Choroid plexus epithelial cell (primary cell): ENCODE measurements at regions not wholly inside any gene's neighbourhood (a gene's known extent, or its start where the extent isn't known, plus 50 kb on each side); places are given as distances from the start of the nearest gene placed in this dataset.

Experiments used
- DNase-seq: peaks from one replicate; pipeline ENCODE4 v3.0.0-alpha.2; 2010; ENCODE audit warnings: low read depth
- H3K4me3 ChIP-seq: 2 replicates; pipeline ENCODE4 v1.5.1; 2011; ENCODE audit warnings: low read depth, mild to moderate bottlenecking, control low read depth, low read length, moderate library complexity
- TF ChIP-seq, protein P1 (sequence below): conservative IDR thresholded peaks from 2 replicates; pipeline ENCODE4 v1.5.1; 2011; ENCODE audit warnings: low read depth, mild to moderate bottlenecking, control low read depth, inconsistent platforms, low read length, moderate library complexity

DNA sequence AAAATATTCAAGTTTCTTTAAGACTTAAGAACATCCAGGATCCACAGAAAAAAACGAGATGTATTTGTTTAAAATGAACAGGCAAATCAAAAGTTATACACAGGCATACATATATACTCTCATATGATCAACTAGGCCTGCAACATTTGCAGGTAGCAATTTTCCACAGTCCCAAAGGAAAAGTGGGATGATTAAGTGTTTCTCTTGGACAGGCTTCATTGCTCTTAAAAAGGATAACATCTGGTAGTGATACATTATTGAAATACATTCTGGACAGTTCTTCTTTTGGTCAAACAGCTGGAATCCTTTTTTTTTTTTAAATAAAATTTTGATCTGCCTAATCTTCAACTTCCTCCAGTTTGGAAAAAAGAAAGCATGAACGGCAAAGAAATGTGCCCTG is 114.8 kb upstream of the TDRD3 start:
- TF ChIP-seq, protein P1, sequence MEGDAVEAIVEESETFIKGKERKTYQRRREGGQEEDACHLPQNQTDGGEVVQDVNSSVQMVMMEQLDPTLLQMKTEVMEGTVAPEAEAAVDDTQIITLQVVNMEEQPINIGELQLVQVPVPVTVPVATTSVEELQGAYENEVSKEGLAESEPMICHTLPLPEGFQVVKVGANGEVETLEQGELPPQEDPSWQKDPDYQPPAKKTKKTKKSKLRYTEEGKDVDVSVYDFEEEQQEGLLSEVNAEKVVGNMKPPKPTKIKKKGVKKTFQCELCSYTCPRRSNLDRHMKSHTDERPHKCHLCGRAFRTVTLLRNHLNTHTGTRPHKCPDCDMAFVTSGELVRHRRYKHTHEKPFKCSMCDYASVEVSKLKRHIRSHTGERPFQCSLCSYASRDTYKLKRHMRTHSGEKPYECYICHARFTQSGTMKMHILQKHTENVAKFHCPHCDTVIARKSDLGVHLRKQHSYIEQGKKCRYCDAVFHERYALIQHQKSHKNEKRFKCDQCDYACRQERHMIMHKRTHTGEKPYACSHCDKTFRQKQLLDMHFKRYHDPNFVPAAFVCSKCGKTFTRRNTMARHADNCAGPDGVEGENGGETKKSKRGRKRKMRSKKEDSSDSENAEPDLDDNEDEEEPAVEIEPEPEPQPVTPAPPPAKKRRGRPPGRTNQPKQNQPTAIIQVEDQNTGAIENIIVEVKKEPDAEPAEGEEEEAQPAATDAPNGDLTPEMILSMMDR, result no peak
- no peak for DNase-seq
- H3K4me3 ChIP-seq, result no peak overlapping the region

DNA sequence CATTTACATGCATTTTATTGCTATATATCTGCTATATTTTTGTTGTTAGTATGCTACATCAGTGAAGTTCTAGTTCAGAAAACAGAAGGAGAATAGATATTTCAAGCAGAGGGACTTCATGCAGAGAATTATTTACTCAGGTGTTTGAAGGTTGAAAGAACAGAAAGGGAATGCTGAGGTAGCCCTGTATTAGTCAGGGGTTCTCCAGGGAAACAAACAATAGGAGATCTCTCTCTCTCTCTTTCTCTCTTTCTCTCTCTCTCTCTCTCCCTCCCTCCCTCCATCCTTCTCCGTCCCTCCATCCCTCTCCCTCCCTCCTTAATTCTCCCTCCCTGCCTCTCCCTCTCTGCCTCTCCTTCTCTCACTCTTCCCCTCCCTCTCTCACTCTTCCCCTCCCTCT is 114.3 kb upstream of the TDRD3 start:
- H3K4me3 ChIP-seq, result no peak overlapping the region
- DNase-seq, result no peak
- TF ChIP-seq, protein P1, result no peak

DNA sequence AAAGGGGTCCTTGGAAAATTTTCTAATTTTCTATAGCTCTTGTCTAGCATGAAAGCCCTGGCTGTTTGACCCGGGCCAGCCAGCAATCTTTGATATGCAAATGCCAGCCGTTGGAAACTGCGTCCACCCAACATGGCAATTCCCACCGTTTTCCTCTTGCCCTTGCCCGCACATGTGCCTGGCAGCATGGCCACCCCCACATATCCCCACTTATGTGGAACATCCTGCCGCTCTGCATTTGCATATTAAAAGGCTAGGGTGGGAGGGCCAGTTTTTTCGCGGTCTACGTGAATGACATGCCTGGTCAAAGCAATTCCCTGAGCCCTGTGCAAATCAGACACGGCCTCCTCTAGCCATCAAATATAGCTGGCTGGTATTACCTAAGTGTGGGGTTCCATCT is 110.3 kb upstream of the TDRD3 start:
- no peak overlapping the region for H3K4me3 ChIP-seq
- TF ChIP-seq, protein P1, result no peak
- DNase-seq, result no peak

DNA sequence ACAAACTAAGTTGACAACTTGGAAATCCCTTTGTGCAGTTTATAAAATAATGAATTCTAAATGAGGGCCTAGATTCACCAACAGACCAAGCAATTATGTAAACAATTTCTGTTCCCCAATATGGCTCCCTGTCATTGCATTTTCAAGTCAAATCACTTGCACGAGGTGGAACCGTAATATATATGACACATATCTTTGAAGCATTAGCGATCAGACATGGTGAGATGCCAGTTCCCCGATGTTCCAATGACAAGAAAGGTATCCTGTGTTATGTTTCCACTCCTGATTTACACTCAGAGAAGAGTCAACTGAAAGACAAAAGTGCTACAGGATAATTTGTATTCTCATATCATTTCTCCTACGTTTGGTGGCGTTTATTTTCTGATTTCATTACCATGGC is 108.5 kb upstream of the TDRD3 start:
- TF ChIP-seq, protein P1, result no peak
- no peak overlapping the region for H3K4me3 ChIP-seq
- DNase-seq, result no peak

DNA sequence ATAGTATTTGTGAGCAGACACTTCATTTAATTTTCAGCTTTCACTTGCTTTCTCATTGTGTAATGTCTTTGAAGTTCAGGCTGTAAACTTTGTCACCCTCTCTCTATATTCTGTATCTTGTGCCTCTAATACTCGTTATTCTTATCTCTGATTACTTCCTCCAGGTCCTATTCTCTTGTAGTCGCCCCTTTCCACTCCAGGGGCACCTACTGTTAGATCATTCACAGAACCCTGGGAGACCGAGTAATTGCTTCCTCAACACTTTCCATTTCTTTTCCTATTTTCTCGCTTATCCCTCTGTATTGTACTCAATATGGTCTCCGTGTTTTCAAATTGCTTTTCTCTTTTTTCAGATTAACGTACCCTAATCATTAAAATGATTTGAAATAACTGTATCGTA is 93.9 kb upstream of the TDRD3 start:
- TF ChIP-seq, protein P1, result no peak
- no peak for DNase-seq
- no peak overlapping the region for H3K4me3 ChIP-seq

DNA sequence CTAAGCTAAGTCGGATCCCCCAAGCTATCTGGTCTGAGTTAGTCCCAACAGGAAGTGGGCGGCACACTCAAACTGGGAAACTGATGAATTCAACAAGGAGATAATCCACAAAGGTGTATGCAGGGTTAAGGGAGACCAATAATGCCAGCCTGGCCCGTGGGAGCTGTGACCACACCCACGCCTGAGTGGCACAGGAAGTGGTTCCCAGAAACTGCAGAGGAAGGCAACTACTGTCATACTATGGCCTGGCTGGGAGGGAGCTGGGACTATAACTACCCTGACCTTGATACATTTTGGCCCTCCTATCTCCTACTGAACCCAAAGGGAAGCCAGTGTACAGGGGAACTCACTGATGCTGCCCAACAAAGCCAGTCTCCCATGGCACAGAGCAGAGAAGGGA is 85.5 kb upstream of the TDRD3 start:
- H3K4me3 ChIP-seq, result no peak overlapping the region
- TF ChIP-seq, protein P1, result no peak
- no peak for DNase-seq

DNA sequence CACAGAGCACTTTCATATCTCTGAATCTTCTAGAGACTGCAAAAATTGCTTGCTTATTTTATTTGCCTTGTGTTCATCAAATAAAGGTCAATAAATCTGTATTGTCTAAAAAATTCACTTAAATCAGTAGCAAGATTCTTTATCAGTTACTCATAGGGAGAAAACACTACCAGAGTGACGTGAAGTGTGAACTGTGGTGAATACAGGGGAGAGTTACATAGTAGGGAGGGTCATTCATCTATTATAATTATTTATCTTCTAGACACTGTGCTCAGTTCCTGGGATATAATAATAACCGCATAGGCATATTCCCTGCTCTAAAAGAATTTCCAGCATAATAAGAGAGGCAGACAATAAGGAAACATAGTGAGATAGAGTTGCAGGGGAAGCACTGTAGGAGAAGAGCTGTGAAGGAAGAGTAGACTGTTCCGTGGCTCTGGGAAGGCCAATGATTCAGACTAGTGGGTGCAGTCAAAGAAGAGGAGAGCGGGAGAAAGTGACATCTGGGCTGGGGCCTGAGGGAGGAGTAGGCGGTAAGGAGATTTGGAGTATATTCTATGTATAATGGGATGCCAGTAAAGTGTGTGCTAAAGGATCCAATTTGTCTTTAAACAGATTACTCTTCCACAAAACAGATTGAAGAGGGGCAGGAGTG is 84.0 kb upstream of the TDRD3 start:
- no peak overlapping the region for H3K4me3 ChIP-seq
- DNase-seq, result peak; percentile 10
- TF ChIP-seq, protein P1, result no peak
